HepG2 (cell line): ENCODE measurements at regions not wholly inside any gene's neighbourhood (a gene's known extent, or its start where the extent isn't known, plus 50 kb on each side); places are given as distances from the start of the nearest gene placed in this dataset.

ENCODE experiments used
- ATAC-seq: fragments of 200-7000 bp; cut with Tn5 transposase; 3 replicates; pipeline ENCODE4 v1.9.1; 2020; ENCODE audit warnings: mild to moderate bottlenecking, moderate library complexity
- BruUV-seq: library from RNA; stranded (reverse); fragments of 400-500 nt; replicated peaks from 2 replicates; lab custom pipeline; 2021; lab: Mats Ljungman, UMichigan
- CTCF ChIA-PET: fragments of 300-600 bp; formaldehyde crosslinking; extraction: SDS; loops from one replicate; lab custom pipeline; 2021; ENCODE audit warnings: low total read pairs, inconsistent platforms, low intra/inter-chr PET ratio; lab: Yijun Ruan, JAX
- POLR2A ChIA-PET: fragments of 350-600 bp; sonication (Branson Sonifier 250); formaldehyde crosslinking; loops from one replicate; lab custom pipeline; 2020; ENCODE audit warnings: antibody characterized with exemption, inconsistent platforms; lab: Yijun Ruan, JAX
- DNase-seq: peaks from one replicate; pipeline ENCODE4 v3.0.0-alpha.2; 2015; ENCODE audit warnings: low spot score
- FAIRE-seq: peaks from 3 replicates; lab custom pipeline; 2011; peaks lifted over from hg19 to GRCh38; lab: Jason Lieb, UNC
- H2AFZ ChIP-seq: one replicate; pipeline ENCODE4 v1.6.1; 2011; ENCODE audit warnings: low read length, inconsistent platforms
- H3K27ac ChIP-seq: fragments of 300-600 bp; 3 replicates; pipeline ENCODE4 v1.8.0; 2011; ENCODE audit warnings: mixed run types, mild to moderate bottlenecking, mixed read lengths, low read length, inconsistent platforms; ENCODE audit not compliant: insufficient read depth; ENCODE audit errors: extremely low read length
- H3K27me3 ChIP-seq, 2 experiments: fragments of 200-600 bp in 1 of 2; 2 replicates in 1 of 2; 3 replicates in 1 of 2; pipeline versions ENCODE4 v1.6.0 to v1.8.0; 2011; ENCODE audit warnings: low read length in 2 of 2, mild to moderate bottlenecking in 2 of 2, moderate library complexity in 2 of 2, inconsistent platforms in 1 of 2; ENCODE audit not compliant: insufficient read depth in 2 of 2, control insufficient read depth in 1 of 2
- H3K36me3 ChIP-seq, 2 experiments: fragments of 200-600 bp in 1 of 2; replicated peaks in 1 of 2; 2 replicates in 1 of 2; 3 replicates in 1 of 2; pipeline versions ENCODE4 v1.5.1 to v1.8.0; 2011; ENCODE audit warnings: low read length in 2 of 2, inconsistent platforms in 1 of 2; ENCODE audit not compliant: insufficient read depth in 2 of 2, control insufficient read depth in 1 of 2
- H3K4me1 ChIP-seq: 2 replicates; pipeline ENCODE4 v1.5.1; 2012; ENCODE audit warnings: low read length, inconsistent platforms; ENCODE audit not compliant: insufficient read depth
- H3K4me2 ChIP-seq: 2 replicates; pipeline ENCODE4 v1.6.0; 2011; ENCODE audit warnings: low read depth, low read length, inconsistent platforms
- H3K4me3 ChIP-seq, 3 experiments: fragments of 200-600 bp in 1 of 3; sonication (generic), shearing (Covaris generic) in 1 of 3; replicated peaks in 1 of 3; 2 replicates each; pipeline ENCODE4 v1.5.1; 2011 to 2016; ENCODE audit warnings: low read length in 3 of 3, inconsistent platforms in 2 of 3, low read depth in 2 of 3, mild to moderate bottlenecking in 2 of 3, control low read depth in 1 of 3, mixed read lengths in 1 of 3; ENCODE audit not compliant: insufficient read depth in 1 of 3
- H3K79me2 ChIP-seq: one replicate; pipeline ENCODE4 v1.6.1; 2011; ENCODE audit warnings: low read length, inconsistent platforms; ENCODE audit not compliant: insufficient read depth
- H3K9ac ChIP-seq: 2 replicates; pipeline ENCODE4 v1.6.0; 2011; ENCODE audit warnings: mild to moderate bottlenecking, low read depth, low read length, inconsistent platforms; ENCODE audit not compliant: insufficient read depth
- H3K9me3 ChIP-seq: 2 replicates; pipeline ENCODE4 v1.5.1; 2012; ENCODE audit warnings: mild to moderate bottlenecking, low read length
- H4K20me1 ChIP-seq: 2 replicates; pipeline ENCODE4 v1.6.0; 2011; ENCODE audit warnings: inconsistent platforms, mild to moderate bottlenecking, low read length, moderate library complexity; ENCODE audit not compliant: insufficient read depth
- CCDC6 ChIP-seq: sonication (generic); formaldehyde crosslinking; IDR thresholded peaks from 2 replicates; pipeline ENCODE4 v1.8.1; 2022; ENCODE audit warnings: mild to moderate bottlenecking, missing genetic modification reagents, moderate library complexity
- CHD2 ChIP-seq: IDR thresholded peaks from 2 replicates; pipeline ENCODE4 v1.6.1; 2011; ENCODE audit warnings: low read depth, low read length, improper control_type of control experiment
- FOXA1 ChIP-seq, 2 experiments: fragments of 450-650 bp in 1 of 2; sonication (generic) in 1 of 2; formaldehyde crosslinking in 1 of 2; IDR thresholded peaks; 2 replicates each; pipeline versions ENCODE4 v1.4.0 to v1.6.1; 2016 to 2020; ENCODE audit warnings: missing genetic modification reagents in 1 of 2
- FOXJ3 ChIP-seq: sonication (generic); formaldehyde crosslinking; IDR thresholded peaks from 2 replicates; pipeline ENCODE4 v1.4.0; 2020; ENCODE audit warnings: missing genetic modification reagents, mild to moderate bottlenecking, borderline replicate concordance
- MAF1 ChIP-seq: sonication (generic); formaldehyde crosslinking; IDR thresholded peaks from 2 replicates; pipeline ENCODE4 v1.5.0; 2020; ENCODE audit warnings: missing genetic modification reagents, borderline replicate concordance
- MAFF ChIP-seq: IDR thresholded peaks from 2 replicates; pipeline ENCODE4 v1.6.1; 2011; ENCODE audit warnings: low read depth, low read length, improper control_type of control experiment
- MAFK ChIP-seq, 2 experiments: IDR thresholded peaks in 1 of 2; conservative IDR thresholded peaks in 1 of 2; 2 replicates each; pipeline ENCODE4 v1.6.1; 2011; ENCODE audit warnings: improper control_type of control experiment in 2 of 2, low read length in 2 of 2
- PCBP1 ChIP-seq: fragments of 200-400 bp; formaldehyde crosslinking; IDR thresholded peaks from 2 replicates; pipeline ENCODE4 v1.6.1; 2017; ENCODE audit warnings: mild to moderate bottlenecking, low read depth, low read length, borderline replicate concordance
- RELA ChIP-seq: sonication (generic); formaldehyde crosslinking; IDR thresholded peaks from 2 replicates; pipeline ENCODE4 v1.4.0; 2020; ENCODE audit warnings: missing genetic modification reagents
- REXO4 ChIP-seq: sonication (generic); formaldehyde crosslinking; IDR thresholded peaks from 2 replicates; pipeline ENCODE4 v1.8.0; 2022; ENCODE audit warnings: missing genetic modification reagents, mild to moderate bottlenecking, borderline replicate concordance
- U2AF2 ChIP-seq: fragments of 200-400 bp; formaldehyde crosslinking; IDR thresholded peaks from 2 replicates; pipeline ENCODE4 v1.6.1; 2017; ENCODE audit warnings: low read depth, mild to moderate bottlenecking, low read length
- ZFX ChIP-seq: sonication (generic); formaldehyde crosslinking; IDR thresholded peaks from 2 replicates; pipeline ENCODE4 v1.4.0; 2020; ENCODE audit warnings: mild to moderate bottlenecking, low read depth, missing genetic modification reagents, moderate library complexity
- ZNF44 ChIP-seq: sonication (generic); formaldehyde crosslinking; IDR thresholded peaks from 2 replicates; pipeline ENCODE4 v1.5.1; 2020; ENCODE audit warnings: mild to moderate bottlenecking, missing genetic modification reagents
- ZNF879 ChIP-seq: sonication (generic); formaldehyde crosslinking; IDR thresholded peaks from 2 replicates; pipeline ENCODE4 v1.8.1; 2023; ENCODE audit warnings: missing genetic modification reagents
- in situ Hi-C: cut with HindIII; loops from 2 replicates; pipeline ENCODE4 v1.10.0; 2017; ENCODE audit warnings: low pct_unique_long_range_greater_than_20kb; ENCODE audit not compliant: extremely low pct_ligation_motif_present
- intact Hi-C: fragments of 100-400 bp; cut with micrococcal nuclease; formaldehyde crosslinking; loops from one replicate; pipeline ENCODE4 v1.10.0; 2022; ENCODE audit not compliant: unreplicated experiment

GRCh38 chr1:34303218-34303617 lies 126.5 kb downstream of the C1orf94 start:
- no peak overlapping the region for H2AFZ ChIP-seq
- in situ Hi-C loops (no loop called here), intact Hi-C loops (no loop called here)
- POLR2A ChIA-PET, result no interaction called here
- CTCF ChIA-PET, result no interaction called here
- H3K79me2 ChIP-seq, result no peaks in the 10 kb centered on the region
- H3K4me3 ChIP-seq, result no peak overlapping the region
- ATAC-seq (no peak), FAIRE-seq (no peak), DNase-seq (no peak)
- H3K9ac ChIP-seq, result no peak overlapping the region
- H3K36me3 ChIP-seq, result no peaks in the 10 kb centered on the region
- no TSS peak for BruUV-seq
- TF ChIP-seq RELA (no peak), CHD2 (no peak), ZNF44 (no peak), PCBP1 (no peak), ZNF879 (no peak), ZFX (CRISPR knock-in tag) (no peak), REXO4 (CRISPR knock-in tag) (no peak), CCDC6 (CRISPR knock-in tag) (no peak), MAF1 (CRISPR knock-in tag) (no peak), FOXA1 (IDR thresholded peaks at IDR 0.05) (no peak), FOXA1 (CRISPR knock-in tag; IDR thresholded peaks at IDR 0.05) (no peak), MAFK (conservative IDR thresholded peaks at IDR 0.05 in 1 of 2, IDR thresholded peaks at IDR 0.05 in 1 of 2; ENCODE audit: low read length in 2 of 2) (peak; percentile 78 to 88), FOXJ3 (CRISPR knock-in tag) (no peak), U2AF2 (no peak), MAFF (peak; percentile 86)
- no peaks in the 10 kb centered on the region for H3K27me3 ChIP-seq
- H3K4me2 ChIP-seq, result no peak overlapping the region
- no peak overlapping the region for H3K27ac ChIP-seq
- no peaks in the 10 kb centered on the region for H3K4me1 ChIP-seq
- peaks cover 31% of the 10 kb centered on the region for H3K9me3 ChIP-seq
- H4K20me1 ChIP-seq, result no peaks in the 10 kb centered on the region
